ENCODE measurements at regions not wholly inside any gene's neighbourhood (a gene's known extent, or its start where the extent isn't known, plus 50 kb on each side); places are given as distances from the start of the nearest gene placed in this dataset.

DNA sequence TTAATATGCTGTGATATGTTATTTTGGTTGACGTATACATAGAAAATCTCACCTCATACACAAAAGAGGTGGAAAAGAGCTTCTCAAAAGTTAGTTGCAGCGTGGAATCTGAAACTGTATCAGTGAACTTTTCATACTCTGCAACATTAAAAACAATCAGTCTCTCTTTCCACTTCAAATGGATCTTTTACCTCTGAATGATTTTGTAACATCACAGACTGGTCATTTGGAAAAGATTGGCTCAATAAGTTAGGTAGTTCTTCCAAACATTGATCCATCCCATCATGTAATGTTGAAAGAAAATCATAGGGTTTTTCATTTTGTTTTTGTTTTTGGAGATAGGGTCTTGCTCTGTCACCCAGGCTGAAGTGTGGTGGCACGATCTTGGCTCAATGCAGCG, 131.1 kb downstream of the AHR start:
- TF ChIP-seq, protein P1, sequence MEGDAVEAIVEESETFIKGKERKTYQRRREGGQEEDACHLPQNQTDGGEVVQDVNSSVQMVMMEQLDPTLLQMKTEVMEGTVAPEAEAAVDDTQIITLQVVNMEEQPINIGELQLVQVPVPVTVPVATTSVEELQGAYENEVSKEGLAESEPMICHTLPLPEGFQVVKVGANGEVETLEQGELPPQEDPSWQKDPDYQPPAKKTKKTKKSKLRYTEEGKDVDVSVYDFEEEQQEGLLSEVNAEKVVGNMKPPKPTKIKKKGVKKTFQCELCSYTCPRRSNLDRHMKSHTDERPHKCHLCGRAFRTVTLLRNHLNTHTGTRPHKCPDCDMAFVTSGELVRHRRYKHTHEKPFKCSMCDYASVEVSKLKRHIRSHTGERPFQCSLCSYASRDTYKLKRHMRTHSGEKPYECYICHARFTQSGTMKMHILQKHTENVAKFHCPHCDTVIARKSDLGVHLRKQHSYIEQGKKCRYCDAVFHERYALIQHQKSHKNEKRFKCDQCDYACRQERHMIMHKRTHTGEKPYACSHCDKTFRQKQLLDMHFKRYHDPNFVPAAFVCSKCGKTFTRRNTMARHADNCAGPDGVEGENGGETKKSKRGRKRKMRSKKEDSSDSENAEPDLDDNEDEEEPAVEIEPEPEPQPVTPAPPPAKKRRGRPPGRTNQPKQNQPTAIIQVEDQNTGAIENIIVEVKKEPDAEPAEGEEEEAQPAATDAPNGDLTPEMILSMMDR (IDR thresholded peaks at IDR 0.05; ENCODE audit: low read depth, low read length, poor library complexity, severe bottlenecking), result no peak
- no peak for TF ChIP-seq EZH2phosphoT487 (IDR thresholded peaks at IDR 0.05; ENCODE audit: borderline replicate concordance, low read length)

Measured in DOHH2 (cell line).